Hepatocyte (in vitro differentiated cells): ENCODE measurements at regions not wholly inside any gene's neighbourhood (a gene's known extent, or its start where the extent isn't known, plus 50 kb on each side); places are given as distances from the start of the nearest gene placed in this dataset.

Source experiments
- CTCF ChIP-seq: fragments of 200-600 bp; sonication (generic); IDR thresholded peaks from 2 replicates; pipeline ENCODE4 v1.5.1; 2016; ENCODE audit warnings: antibody characterized with exemption, mild to moderate bottlenecking; ENCODE audit not compliant: poor library complexity
- EZH2 ChIP-seq: fragments of 200-600 bp; sonication (generic); IDR thresholded peaks from 2 replicates; pipeline ENCODE4 v1.6.1; 2016; ENCODE audit warnings: antibody characterized with exemption, mild to moderate bottlenecking, borderline replicate concordance

DNA sequence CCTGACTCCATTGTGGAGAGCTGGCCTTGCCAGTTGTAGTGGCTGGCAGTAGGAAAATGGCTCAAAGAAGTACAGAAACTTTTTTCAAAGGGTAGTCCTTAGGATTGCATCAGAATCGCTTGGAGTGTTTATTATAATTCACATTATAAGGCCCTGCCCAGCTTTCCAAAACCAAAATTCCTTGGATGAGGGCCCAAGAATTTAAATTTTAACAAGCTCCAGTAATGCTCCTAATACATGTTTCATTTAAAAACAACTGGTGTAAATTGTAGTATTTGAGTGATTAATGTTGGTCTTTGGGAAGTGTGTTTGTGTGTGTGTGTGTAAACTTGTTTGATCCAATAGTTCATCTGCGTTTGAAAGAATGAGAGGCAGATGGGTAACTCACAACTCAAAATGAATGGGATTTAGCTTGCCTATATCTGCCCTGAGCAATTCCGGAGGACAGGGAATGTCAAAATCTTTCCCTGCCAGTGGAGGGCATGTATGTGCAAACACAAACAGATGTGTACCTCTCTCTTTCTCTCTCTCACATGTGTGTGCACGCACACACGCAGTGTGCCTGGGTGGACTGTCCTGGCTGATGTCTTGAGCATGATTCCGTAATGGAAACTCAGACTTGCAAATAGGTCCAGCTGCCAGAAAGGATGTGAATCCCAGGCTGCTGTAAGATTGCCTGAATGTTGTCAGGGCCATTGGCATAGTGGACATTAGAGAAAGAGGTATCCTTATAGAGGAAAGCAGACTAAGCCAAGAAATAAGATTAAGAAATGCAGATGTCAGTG lies 293.1 kb downstream of the LMX1A start:
- TF ChIP-seq CTCF = no peak
- TF ChIP-seq EZH2 = no peak
